HL-60 (cell line): ENCODE measurements at regions not wholly inside any gene's neighbourhood (a gene's known extent, or its start where the extent isn't known, plus 50 kb on each side); places are given as distances from the start of the nearest gene placed in this dataset.

Source experiments
- DNase-seq, 2 experiments: peaks; one replicate each; pipeline ENCODE4 v3.0.0-alpha.2; 2010 to 2020; ENCODE audit warnings: low read depth in 1 of 2, low spot score in 1 of 2
- H3K27ac ChIP-seq: fragments of 250-450 bp; sonication (Bioruptor Pico); replicated peaks from 2 replicates; pipeline ENCODE4 v1.5.1; 2020; ENCODE audit warnings: mild to moderate bottlenecking, moderate library complexity
- H3K27me3 ChIP-seq: fragments of 250-450 bp; sonication (Bioruptor Pico); 2 replicates; pipeline ENCODE4 v1.5.1; 2021; ENCODE audit warnings: mild to moderate bottlenecking, moderate library complexity; ENCODE audit not compliant: insufficient read depth, poor library complexity, severe bottlenecking
- H3K4me3 ChIP-seq: replicated peaks from 2 replicates; pipeline ENCODE4 v1.5.1; 2011; ENCODE audit warnings: mild to moderate bottlenecking, control low read depth, low read length; ENCODE audit not compliant: insufficient read depth
- CTCF ChIP-seq: IDR thresholded peaks from one replicate; pipeline ENCODE4 v1.5.1; 2011; ENCODE audit warnings: low read length, control low read depth, inconsistent platforms; ENCODE audit not compliant: insufficient read depth
- GABPA ChIP-seq: IDR thresholded peaks from 2 replicates; pipeline ENCODE4 v1.6.1; 2012; ENCODE audit warnings: low read depth
- POLR2AphosphoS5 ChIP-seq: IDR thresholded peaks from 2 replicates; pipeline ENCODE4 v1.6.1; 2012; ENCODE audit warnings: low read depth
- REST ChIP-seq: IDR thresholded peaks from 2 replicates; pipeline ENCODE4 v1.6.1; 2012; ENCODE audit warnings: low read depth; ENCODE audit not compliant: insufficient replicate concordance
- SPI1 ChIP-seq: IDR thresholded peaks from 2 replicates; pipeline ENCODE4 v1.6.1; 2012; ENCODE audit warnings: low read depth, mild to moderate bottlenecking, borderline replicate concordance

- no peak overlapping the region for H3K4me3 ChIP-seq
- no peak for DNase-seq
- no peaks in the 10 kb centered on the region for H3K27me3 ChIP-seq
- H3K27ac ChIP-seq: no peak overlapping the region
- no peak for TF ChIP-seq REST
- peak; percentile 50; the same call in 1 of the 2 replicates for TF ChIP-seq SPI1
These were observed 343.0 kb upstream of the TGFBR2 start for GRCh38 chr3:30263238-30263924.

GRCh38 chr3:30263925-30264313 lies 342.5 kb upstream of the TGFBR2 start:
- no peak for TF ChIP-seq REST
- no peak for TF ChIP-seq GABPA
- TF ChIP-seq SPI1: no peak
- no peak for TF ChIP-seq POLR2AphosphoS5
- TF ChIP-seq CTCF: no peak
- DNase-seq: no peak
- Histone ChIP-seq H3K27me3 (no peaks in the 10 kb centered on the region), H3K27ac (no peak overlapping the region), H3K4me3 (no peak overlapping the region)

GRCh38 chr3:30266524-30266923 lies 339.9 kb upstream of the TGFBR2 start:
- no peak overlapping the region for H3K4me3 ChIP-seq
- H3K27ac ChIP-seq: no peak overlapping the region
- no peaks in the 10 kb centered on the region for H3K27me3 ChIP-seq
- TF ChIP-seq POLR2AphosphoS5: no peak
- TF ChIP-seq REST: no peak
- no peak for TF ChIP-seq CTCF
- TF ChIP-seq SPI1: no peak
- no peak for TF ChIP-seq GABPA
- DNase-seq: no peak
